Activated CD4-positive, alpha-beta T cell treated with anti-CD3 and anti-CD28 coated beads, Interleukin-2, amount 10 ng/mL, durations not matched to agents 7 days and 5 days (primary cell): ENCODE measurements at regions not wholly inside any gene's neighbourhood (a gene's known extent, or its start where the extent isn't known, plus 50 kb on each side); places are given as distances from the start of the nearest gene placed in this dataset.
"Not testable (repeated sequence)": the region's sequence is repeated elsewhere in the genome, so short reads cannot be mapped to it uniquely, and the experiment has no call there.

Source experiments
- CTCF ChIA-PET: fragments of 350-600 bp; sonication (Branson Sonifier 250); formaldehyde crosslinking; loops from one replicate; lab custom pipeline; 2021; ENCODE audit warnings: antibody characterized with exemption; lab: Charles Lee
- POLR2A ChIA-PET: fragments of 350-600 bp; sonication (Branson Sonifier 250); formaldehyde crosslinking; loops from one replicate; lab custom pipeline; 2021; ENCODE audit warnings: antibody characterized with exemption; lab: Charles Lee
- DNase-seq: peaks from one replicate; pipeline ENCODE4 v3.0.0-alpha.2; 2020
- H3K27ac Mint-ChIP-seq: one replicate; pipeline ENCODE4 v1.8.0; 2021; ENCODE audit warnings: mild to moderate bottlenecking, moderate library complexity, mixed read lengths
- H3K27me3 Mint-ChIP-seq: one replicate; pipeline ENCODE4 v1.8.0; 2021; ENCODE audit warnings: mixed read lengths
- H3K36me3 Mint-ChIP-seq: one replicate; pipeline ENCODE4 v1.8.0; 2021; ENCODE audit warnings: low read depth, mixed read lengths
- H3K4me1 Mint-ChIP-seq: one replicate; pipeline ENCODE4 v1.8.0; 2021; ENCODE audit warnings: mixed read lengths
- H3K4me3 Mint-ChIP-seq: one replicate; pipeline ENCODE4 v1.8.0; 2021; ENCODE audit warnings: mild to moderate bottlenecking, moderate library complexity, mixed read lengths
- H3K9me3 Mint-ChIP-seq: one replicate; pipeline ENCODE4 v1.8.0; 2021; ENCODE audit warnings: mixed read lengths

- H3K27ac Mint-ChIP-seq, H3K36me3 Mint-ChIP-seq, H3K27me3 Mint-ChIP-seq, H3K4me1 Mint-ChIP-seq, H3K4me3 Mint-ChIP-seq, DNase-seq, H3K9me3 Mint-ChIP-seq, CTCF ChIA-PET, POLR2A ChIA-PET: not testable (repeated sequence)
Measured at GRCh38 chr16:72729552-72729951, 318.4 kb downstream of the ZFHX3 start.

DNA sequence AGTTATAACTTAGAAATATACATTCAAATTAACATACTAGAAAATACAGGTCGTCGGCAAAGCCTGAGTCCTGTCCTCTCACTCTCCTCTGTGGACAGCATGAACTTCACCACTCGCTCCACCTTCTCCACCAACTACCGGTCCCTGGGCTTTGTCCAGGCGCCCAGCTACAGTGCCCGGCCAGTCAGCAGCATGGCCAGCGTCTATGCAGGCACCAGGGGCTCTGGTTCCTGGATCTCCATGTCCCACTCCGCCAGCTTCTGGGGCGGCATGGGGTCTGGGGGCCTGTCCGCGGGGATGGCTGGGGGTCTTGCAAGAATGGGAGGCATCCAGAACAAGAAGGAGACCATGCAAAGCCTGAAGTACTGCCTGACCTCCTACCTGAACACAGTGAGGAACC, 319.4 kb downstream of the ZFHX3 start:
- Mint-ChIP-seq H3K4me1 (no peaks in the 10 kb centered on the region), H3K27me3 (peaks cover 2% of the 10 kb centered on the region), H3K36me3 (no peaks in the 10 kb centered on the region), H3K4me3 (no peak overlapping the region), H3K27ac (no peak overlapping the region), H3K9me3 (peaks cover 6% of the 10 kb centered on the region)
- CTCF ChIA-PET, result no interaction called here
- DNase-seq, result no peak
- POLR2A ChIA-PET, result no interaction called here

DNA sequence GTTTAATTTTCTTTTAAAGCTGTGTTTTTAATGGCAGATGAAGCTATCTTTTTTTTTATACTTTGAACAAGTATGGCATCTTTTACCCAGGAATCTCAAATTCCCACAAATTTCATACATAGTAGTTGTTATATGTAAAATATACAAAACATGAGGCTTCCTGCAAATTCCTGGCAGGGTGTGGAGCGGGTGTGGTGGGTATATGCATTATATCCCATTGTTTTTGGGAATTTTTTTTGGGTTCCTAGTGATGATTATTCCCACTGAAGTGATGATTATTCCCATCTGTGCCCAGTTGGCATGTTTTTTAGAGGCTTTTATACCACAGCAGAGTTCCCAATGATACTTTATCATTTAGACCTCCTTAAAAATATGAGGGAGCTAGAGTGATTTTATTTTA, 320.4 kb downstream of the ZFHX3 start:
- Mint-ChIP-seq H3K27ac (no peak overlapping the region), H3K4me3 (no peak overlapping the region), H3K36me3 (no peaks in the 10 kb centered on the region), H3K9me3 (no peaks in the 10 kb centered on the region), H3K4me1 (no peaks in the 10 kb centered on the region), H3K27me3 (no peaks in the 10 kb centered on the region)
- no peak for DNase-seq
- ChIA-PET POLR2A (no interaction called here), CTCF (no interaction called here)

- H3K4me3 Mint-ChIP-seq, result no peak overlapping the region
- CTCF ChIA-PET, result no interaction called here
Measured at GRCh38 chr16:72725643-72726042, 322.3 kb downstream of the ZFHX3 start.

DNA sequence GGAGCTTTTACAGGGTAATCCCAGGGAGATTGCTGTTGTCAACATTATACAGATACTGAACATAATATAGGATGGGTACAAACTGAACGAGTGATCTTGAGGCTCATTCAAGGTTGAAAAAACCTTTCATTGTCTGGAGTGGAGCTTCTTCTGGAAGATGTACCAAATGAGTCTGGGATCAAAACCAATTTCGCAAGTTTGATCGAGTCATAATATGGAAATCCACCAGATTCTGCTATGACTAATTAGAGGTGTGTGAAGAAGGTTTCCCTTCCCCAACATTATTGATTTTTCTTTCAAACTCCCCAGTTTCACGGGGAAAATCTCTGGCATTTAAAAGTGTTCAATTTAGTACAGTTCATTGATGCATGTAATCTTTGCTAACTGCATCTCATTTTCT, 324.1 kb downstream of the ZFHX3 start:
- Mint-ChIP-seq H3K36me3 (no peaks in the 10 kb centered on the region), H3K27ac (no peak overlapping the region), H3K4me1 (no peaks in the 10 kb centered on the region), H3K27me3 (no peaks in the 10 kb centered on the region), H3K4me3 (no peak overlapping the region), H3K9me3 (no peaks in the 10 kb centered on the region)
- DNase-seq, result no peak
- CTCF ChIA-PET, result no interaction called here
- POLR2A ChIA-PET, result no interaction called here

More at GRCh38 chr16:72725643-72726042, 322.3 kb downstream of the ZFHX3 start:
- Mint-ChIP-seq H3K36me3 (no peaks in the 10 kb centered on the region), H3K27ac (no peak overlapping the region), H3K27me3 (no peaks in the 10 kb centered on the region), H3K4me1 (no peaks in the 10 kb centered on the region), H3K9me3 (no peaks in the 10 kb centered on the region)
- no peak for DNase-seq
- POLR2A ChIA-PET, result no interaction called here

DNA sequence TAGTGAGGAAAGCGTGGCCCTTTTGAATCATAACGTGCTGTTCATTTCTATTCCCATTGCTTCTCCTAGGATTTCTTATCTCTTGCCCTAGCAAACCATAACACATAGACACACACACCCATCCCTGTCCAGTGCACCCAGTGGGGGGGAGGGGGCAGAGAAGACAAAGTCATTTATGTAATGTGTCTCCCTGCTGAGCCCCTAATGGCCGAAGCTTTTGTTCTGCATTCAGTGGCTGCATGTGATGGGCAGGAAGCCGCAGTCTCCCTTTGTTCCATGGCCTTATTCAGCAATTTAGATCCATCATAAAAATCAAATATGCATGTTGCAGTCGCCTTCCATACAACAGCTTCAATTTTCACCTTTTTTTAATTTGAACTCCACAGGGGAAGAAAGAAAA, 325.4 kb downstream of the ZFHX3 start:
- no peak overlapping the region for H3K27ac Mint-ChIP-seq
- CTCF ChIA-PET, result interaction anchor here (1.5 kb wide), 1 partner anchor 13 kb away, joined by 3 read pairs; no protein-coding TSS in a partner anchor

DNA sequence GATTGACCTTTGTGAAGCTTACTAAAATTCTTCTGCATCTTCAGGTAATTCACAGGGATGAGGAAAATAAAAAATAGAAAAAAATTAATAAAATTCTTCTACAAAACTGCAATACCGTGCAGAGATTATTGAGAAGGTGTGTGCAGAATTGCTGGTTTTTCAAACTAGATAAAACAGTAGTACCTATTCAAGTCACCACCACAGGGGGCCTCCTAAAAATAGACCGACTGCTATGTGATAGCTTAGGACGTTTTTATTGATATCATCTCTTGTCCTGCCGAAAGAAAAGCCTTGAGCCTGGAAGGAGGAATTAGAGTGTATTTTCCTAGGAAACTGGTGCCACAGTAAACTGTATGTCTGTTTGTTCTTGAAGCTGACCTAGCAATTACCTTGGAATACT, 325.9 kb downstream of the ZFHX3 start:
- no peaks in the 10 kb centered on the region for H3K4me1 Mint-ChIP-seq
- CTCF ChIA-PET, result interaction anchor here (0.7 to 1.5 kb wide), 2 partner anchors 13 to 60 kb away, joined by 3 to 4 read pairs; no protein-coding TSS in a partner anchor
- POLR2A ChIA-PET, result no interaction called here

More for the DNA sequence above, 325.4 kb downstream of the ZFHX3 start:
- H3K9me3 Mint-ChIP-seq, result no peaks in the 10 kb centered on the region
- H3K4me3 Mint-ChIP-seq, result no peak overlapping the region
- POLR2A ChIA-PET, result no interaction called here
- no peaks in the 10 kb centered on the region for H3K4me1 Mint-ChIP-seq
- H3K27me3 Mint-ChIP-seq, result no peaks in the 10 kb centered on the region
- no peak for DNase-seq
- H3K36me3 Mint-ChIP-seq, result no peaks in the 10 kb centered on the region

GRCh38 chr16:72715267-72715666, 332.7 kb downstream of the ZFHX3 start:
- DNase-seq, result no peak
- H3K27me3 Mint-ChIP-seq, result no peaks in the 10 kb centered on the region
- peaks cover 17% of the 10 kb centered on the region for H3K9me3 Mint-ChIP-seq
- POLR2A ChIA-PET, result no interaction called here
- H3K4me3 Mint-ChIP-seq, result no peak overlapping the region
- H3K27ac Mint-ChIP-seq, result no peak overlapping the region
- H3K36me3 Mint-ChIP-seq, result peaks cover 4% of the 10 kb centered on the region
- CTCF ChIA-PET, result no interaction called here
- H3K4me1 Mint-ChIP-seq, result no peaks in the 10 kb centered on the region

More for the DNA sequence above, 325.9 kb downstream of the ZFHX3 start:
- Mint-ChIP-seq H3K4me3 (no peak overlapping the region), H3K27ac (no peak overlapping the region), H3K36me3 (no peaks in the 10 kb centered on the region), H3K27me3 (no peaks in the 10 kb centered on the region), H3K9me3 (no peaks in the 10 kb centered on the region)
- no peak for DNase-seq

- H3K4me1 Mint-ChIP-seq, result no peaks in the 10 kb centered on the region
- peaks cover 4% of the 10 kb centered on the region for H3K36me3 Mint-ChIP-seq
- peaks cover 24% of the 10 kb centered on the region for H3K9me3 Mint-ChIP-seq
- H3K27ac Mint-ChIP-seq, result no peak overlapping the region
- no peaks in the 10 kb centered on the region for H3K27me3 Mint-ChIP-seq
- ChIA-PET POLR2A (no interaction called here), CTCF (no interaction called here)
- H3K4me3 Mint-ChIP-seq, result no peak overlapping the region
- DNase-seq, result no peak
Measured at GRCh38 chr16:72711823-72712222, 336.1 kb downstream of the ZFHX3 start.

- CTCF ChIA-PET, result no interaction called here
- no peaks in the 10 kb centered on the region for H3K27me3 Mint-ChIP-seq
- DNase-seq, result no peak
- H3K4me1 Mint-ChIP-seq, result no peaks in the 10 kb centered on the region
- H3K27ac Mint-ChIP-seq, result no peak overlapping the region
- POLR2A ChIA-PET, result no interaction called here
- H3K4me3 Mint-ChIP-seq, result no peak overlapping the region
- peaks cover 8% of the 10 kb centered on the region for H3K9me3 Mint-ChIP-seq
- H3K36me3 Mint-ChIP-seq, result no peaks in the 10 kb centered on the region
Measured at GRCh38 chr16:72705801-72706200, 342.1 kb downstream of the ZFHX3 start.

GRCh38 chr16:72704746-72705372, 343.1 kb downstream of the ZFHX3 start:
- CTCF ChIA-PET, result no interaction called here
- no peaks in the 10 kb centered on the region for H3K4me1 Mint-ChIP-seq
- POLR2A ChIA-PET, result no interaction called here

DNA sequence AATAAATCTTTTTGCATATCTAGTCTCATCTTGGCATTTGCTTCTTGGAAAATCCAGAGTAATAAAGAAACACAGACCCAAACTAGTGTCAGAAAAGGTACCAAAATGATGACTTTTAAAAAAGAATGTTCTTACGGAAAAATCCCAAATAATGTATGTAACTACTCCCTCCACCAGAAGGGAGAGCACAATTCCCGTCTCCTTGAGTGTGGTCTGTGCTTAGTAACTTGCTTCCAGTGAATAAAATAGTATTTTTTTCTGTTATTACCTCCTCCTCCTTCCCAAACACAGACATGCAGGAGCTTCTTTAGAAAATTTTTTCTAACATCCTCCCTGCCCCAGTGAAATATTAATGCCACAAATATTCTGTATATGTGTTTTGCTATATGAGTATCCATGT, 358.1 kb downstream of the ZFHX3 start:
- no peak for DNase-seq
- Mint-ChIP-seq H3K4me3 (no peak overlapping the region), H3K9me3 (peaks cover 8% of the 10 kb centered on the region), H3K27me3 (peaks cover 2% of the 10 kb centered on the region), H3K27ac (no peak overlapping the region), H3K4me1 (no peaks in the 10 kb centered on the region), H3K36me3 (no peaks in the 10 kb centered on the region)
- ChIA-PET CTCF (interaction anchor here (1.0 kb wide), 1 partner anchor 488 kb away, joined by 3 read pairs; no protein-coding TSS in a partner anchor), POLR2A (no interaction called here)

More at GRCh38 chr16:72704746-72705372, 343.1 kb downstream of the ZFHX3 start:
- peaks cover 4% of the 10 kb centered on the region for H3K9me3 Mint-ChIP-seq
- H3K27me3 Mint-ChIP-seq, result no peaks in the 10 kb centered on the region
- H3K4me3 Mint-ChIP-seq, result no peak overlapping the region
- H3K27ac Mint-ChIP-seq, result no peak overlapping the region
- no peaks in the 10 kb centered on the region for H3K36me3 Mint-ChIP-seq
- no peak for DNase-seq

- DNase-seq, result no peak
- no peaks in the 10 kb centered on the region for H3K4me1 Mint-ChIP-seq
- POLR2A ChIA-PET, result no interaction called here
- no peaks in the 10 kb centered on the region for H3K36me3 Mint-ChIP-seq
- H3K9me3 Mint-ChIP-seq, result peaks cover 2% of the 10 kb centered on the region
- CTCF ChIA-PET, result no interaction called here
- no peak overlapping the region for H3K27ac Mint-ChIP-seq
- H3K27me3 Mint-ChIP-seq, result no peaks in the 10 kb centered on the region
- H3K4me3 Mint-ChIP-seq, result no peak overlapping the region
Measured at GRCh38 chr16:72680732-72681131, 367.2 kb downstream of the ZFHX3 start.

DNA sequence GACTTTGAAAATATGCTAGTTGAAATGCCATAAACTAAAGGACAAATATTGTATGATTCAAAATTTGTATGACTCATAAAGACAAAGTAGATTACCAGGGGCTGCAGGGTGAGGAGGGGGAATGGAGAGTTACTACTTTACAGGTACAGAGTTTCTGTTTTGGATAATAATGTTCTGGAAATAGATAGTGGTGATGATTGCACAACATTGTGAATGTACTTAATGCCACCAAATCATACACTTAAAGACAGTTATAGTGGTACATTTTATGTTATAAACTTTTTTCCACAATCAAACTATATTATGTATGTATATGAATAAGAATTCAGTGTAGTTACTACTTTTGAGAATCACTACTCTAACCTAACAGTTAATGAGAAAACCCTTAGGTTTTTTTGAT, 368.1 kb downstream of the ZFHX3 start:
- H3K27me3 Mint-ChIP-seq, result no peaks in the 10 kb centered on the region
- no peak overlapping the region for H3K27ac Mint-ChIP-seq
- ChIA-PET CTCF (no interaction called here), POLR2A (no interaction called here)
- DNase-seq, result no peak
- peaks cover 5% of the 10 kb centered on the region for H3K9me3 Mint-ChIP-seq
- no peaks in the 10 kb centered on the region for H3K4me1 Mint-ChIP-seq
- H3K36me3 Mint-ChIP-seq, result no peaks in the 10 kb centered on the region
- H3K4me3 Mint-ChIP-seq, result no peak overlapping the region
